K562 (cell line): ENCODE measurements at regions not wholly inside any gene's neighbourhood (a gene's known extent, or its start where the extent isn't known, plus 50 kb on each side); places are given as distances from the start of the nearest gene placed in this dataset.

Experiments
- ATAC-seq: fragments of 200-7000 bp; cut with Tn5 transposase; 3 replicates; pipeline ENCODE4 v1.9.1; 2020; ENCODE audit warnings: moderate library complexity
- BruUV-seq: library from RNA; stranded (reverse); fragments of 400-500 nt; replicated peaks from 2 replicates; lab custom pipeline; 2021; lab: Mats Ljungman, UMichigan
- CTCF ChIA-PET: fragments of 300-600 bp; formaldehyde crosslinking; extraction: SDS; loops from one replicate; lab custom pipeline; 2021; ENCODE audit warnings: low intra/inter-chr PET ratio; lab: Yijun Ruan, JAX
- POLR2A ChIA-PET: fragments of 300-600, 350-650 bp; sonication (Branson Sonifier 250); formaldehyde crosslinking; extraction: SDS; loops from one replicate; lab custom pipeline; 2021; ENCODE audit warnings: antibody characterized with exemption, inconsistent platforms; lab: Yijun Ruan, JAX
- DNase-seq, 4 experiments: peaks; one replicate each; pipeline versions ENCODE4 v3.0.0 to v3.0.0-alpha.2; 2011 to 2018; ENCODE audit warnings: low spot score in 3 of 4, mixed read lengths in 3 of 4; ENCODE audit errors: extremely low read depth in 1 of 4
- FAIRE-seq: peaks from 2 replicates; lab custom pipeline; 2011; peaks lifted over from hg19 to GRCh38; lab: Jason Lieb, UNC
- H2AFZ ChIP-seq: 2 replicates; pipeline ENCODE4 v1.6.0; 2011; ENCODE audit warnings: low read depth, low read length, control low read depth, inconsistent platforms
- H3K27ac ChIP-seq: fragments of 200-600 bp; 3 replicates; pipeline ENCODE4 v1.8.0; 2011; ENCODE audit warnings: low read depth, mild to moderate bottlenecking, control low read depth, inconsistent platforms, low read length, moderate library complexity, mixed read lengths; ENCODE audit errors: extremely low read depth
- H3K27me3 ChIP-seq, 2 experiments: fragments of 300-600 bp in 1 of 2; 2 replicates in 1 of 2; 3 replicates in 1 of 2; pipeline versions ENCODE4 v1.6.0 to v1.8.0; 2011; ENCODE audit warnings: inconsistent platforms in 2 of 2, low read length in 2 of 2, mild to moderate bottlenecking in 1 of 2, mixed read lengths in 1 of 2, moderate library complexity in 1 of 2; ENCODE audit not compliant: control insufficient read depth in 2 of 2, insufficient read depth in 2 of 2
- H3K36me3 ChIP-seq: fragments of 300-600 bp; 3 replicates; pipeline ENCODE4 v1.8.0; 2011; ENCODE audit warnings: mild to moderate bottlenecking, low read length, inconsistent platforms; ENCODE audit not compliant: control insufficient read depth, insufficient read depth
- H3K4me1 ChIP-seq, 2 experiments: fragments of 200-600 bp in 1 of 2; replicated peaks in 1 of 2; 2 replicates in 1 of 2; 3 replicates in 1 of 2; pipeline versions ENCODE4 v1.5.1 to v1.8.0; 2011; ENCODE audit warnings: inconsistent platforms in 2 of 2, low read length in 2 of 2, mild to moderate bottlenecking in 1 of 2, mixed read lengths in 1 of 2, moderate library complexity in 1 of 2; ENCODE audit not compliant: control insufficient read depth in 2 of 2, insufficient read depth in 2 of 2
- H3K4me2 ChIP-seq: 2 replicates; pipeline ENCODE4 v1.6.1; 2011; ENCODE audit warnings: low read length, control low read depth, inconsistent platforms, mixed read lengths; ENCODE audit not compliant: insufficient read depth
- H3K4me3 ChIP-seq: fragments of 200-600 bp; sonication (generic), shearing (Covaris generic); 2 replicates; pipeline ENCODE4 v1.5.1; 2016; ENCODE audit warnings: control low read depth, inconsistent platforms
- H3K79me2 ChIP-seq: fragments of 200-600 bp; 3 replicates; pipeline ENCODE4 v1.8.0; 2011; ENCODE audit warnings: low read length, inconsistent platforms; ENCODE audit not compliant: control insufficient read depth, insufficient read depth
- H3K9ac ChIP-seq, 2 experiments: 2 replicates each; pipeline versions ENCODE4 v1.6.0 to v1.6.1; 2011; ENCODE audit warnings: low read depth in 2 of 2, low read length in 2 of 2, control low read depth in 1 of 2, inconsistent platforms in 1 of 2, mild to moderate bottlenecking in 1 of 2, mixed read lengths in 1 of 2; ENCODE audit not compliant: insufficient read depth in 1 of 2
- H3K9me1 ChIP-seq: one replicate; pipeline ENCODE4 v1.6.0; 2011; ENCODE audit warnings: inconsistent platforms, mild to moderate bottlenecking, low read length, moderate library complexity; ENCODE audit not compliant: control insufficient read depth, insufficient read depth
- H3K9me3 ChIP-seq: replicated peaks from 2 replicates; pipeline ENCODE4 v1.5.1; 2011; ENCODE audit warnings: low read depth, low read length, inconsistent platforms; ENCODE audit not compliant: control insufficient read depth, insufficient read depth
- H4K20me1 ChIP-seq: replicated peaks from 2 replicates; pipeline ENCODE4 v1.6.1; 2011; ENCODE audit warnings: low read length, inconsistent platforms, mixed read lengths; ENCODE audit not compliant: control insufficient read depth, insufficient read depth
- ARHGAP35 ChIP-seq: fragments of 450-650 bp; IDR thresholded peaks from 2 replicates; pipeline ENCODE4 v1.6.1; 2018; ENCODE audit not compliant: partially characterized antibody
- ATF1 ChIP-seq, 2 experiments: fragments of 450-650 bp in 1 of 2; IDR thresholded peaks; 2 replicates each; pipeline ENCODE4 v1.6.1; 2016; ENCODE audit warnings: missing compliant biosample characterization in 1 of 2, missing genetic modification characterization in 1 of 2
- CBX8 ChIP-seq: fragments of 200-600 bp; sonication (generic); IDR thresholded peaks from 2 replicates; pipeline ENCODE4 v1.6.1; 2012; ENCODE audit warnings: borderline replicate concordance, mixed run types, low read depth, mild to moderate bottlenecking, moderate library complexity, mixed read lengths, low read length, control low read depth, inconsistent platforms; ENCODE audit not compliant: poor library complexity, severe bottlenecking; ENCODE audit errors: extremely low read depth
- DLX4 ChIP-seq: fragments of 250-450 bp; sonication (Bioruptor Pico); IDR thresholded peaks from 2 replicates; pipeline ENCODE4 v1.6.1; 2021; ENCODE audit warnings: mild to moderate bottlenecking
- MAX ChIP-seq: sonication (generic); formaldehyde crosslinking; IDR thresholded peaks from 2 replicates; pipeline ENCODE4 v1.9.0; 2022; ENCODE audit warnings: mild to moderate bottlenecking, missing genetic modification reagents
- NR3C1 ChIP-seq: sonication (generic); formaldehyde crosslinking; IDR thresholded peaks from 2 replicates; pipeline ENCODE4 v1.8.1; 2022; ENCODE audit warnings: missing genetic modification reagents
- RNF2 ChIP-seq: sonication (generic); IDR thresholded peaks from 2 replicates; pipeline ENCODE4 v1.6.1; 2016
- SREBF2 ChIP-seq: sonication (generic); formaldehyde crosslinking; IDR thresholded peaks from 2 replicates; pipeline ENCODE4 v1.4.0; 2020; ENCODE audit warnings: mild to moderate bottlenecking, missing genetic modification reagents
- THRB ChIP-seq: fragments of 450-650 bp; formaldehyde crosslinking; conservative IDR thresholded peaks from 2 replicates; pipeline ENCODE4 v1.4.0; 2022; ENCODE audit warnings: mild to moderate bottlenecking, missing genetic modification characterization
- ZFPM2 ChIP-seq: fragments of 250-450 bp; sonication (Bioruptor Pico); IDR thresholded peaks from 2 replicates; pipeline ENCODE4 v1.5.1; 2022; ENCODE audit warnings: mild to moderate bottlenecking
- ZNF184 ChIP-seq: sonication (generic); formaldehyde crosslinking; IDR thresholded peaks from 2 replicates; pipeline ENCODE4 v1.5.0; 2020; ENCODE audit warnings: missing genetic modification reagents
- ZNF274 ChIP-seq: IDR thresholded peaks from 2 replicates; pipeline ENCODE4 v1.6.1; 2011; ENCODE audit warnings: low read depth, mild to moderate bottlenecking, low read length, moderate library complexity, borderline replicate concordance
- ZNF436 ChIP-seq: fragments of 250-450, 450-650 bp; sonication (Bioruptor Pico); formaldehyde crosslinking; IDR thresholded peaks from 2 replicates; pipeline ENCODE4 v1.7.0; 2020; ENCODE audit warnings: mild to moderate bottlenecking
- WGBS: fragments of 100-300 bp; shearing (Covaris generic); methylation state at CpG from one replicate; pipeline ENCODE4 v1.1.6; 2016; ENCODE audit warnings: low coverage, mixed read lengths; ENCODE audit not compliant: insufficient coverage; ENCODE audit errors: missing lambda C conversion rate; 5-methylcytosine and 5-hydroxymethylcytosine counted together
- in situ Hi-C: fragments of 300-500 bp; cut with MboI; formaldehyde crosslinking; loops from 4 replicates; pipeline ENCODE4 v1.15.0; 2018; ENCODE audit warnings: inconsistent platforms, mixed read lengths
- intact Hi-C: fragments of 100-400 bp; cut with micrococcal nuclease; formaldehyde crosslinking; loops from 2 replicates; pipeline ENCODE4 v1.14.2; 2022
- TF ChIP-seq, protein P1 (sequence below): fragments of 450-650 bp; IDR thresholded peaks from 2 replicates; pipeline ENCODE4 v1.6.1; 2016; ENCODE audit warnings: low read depth

DNA sequence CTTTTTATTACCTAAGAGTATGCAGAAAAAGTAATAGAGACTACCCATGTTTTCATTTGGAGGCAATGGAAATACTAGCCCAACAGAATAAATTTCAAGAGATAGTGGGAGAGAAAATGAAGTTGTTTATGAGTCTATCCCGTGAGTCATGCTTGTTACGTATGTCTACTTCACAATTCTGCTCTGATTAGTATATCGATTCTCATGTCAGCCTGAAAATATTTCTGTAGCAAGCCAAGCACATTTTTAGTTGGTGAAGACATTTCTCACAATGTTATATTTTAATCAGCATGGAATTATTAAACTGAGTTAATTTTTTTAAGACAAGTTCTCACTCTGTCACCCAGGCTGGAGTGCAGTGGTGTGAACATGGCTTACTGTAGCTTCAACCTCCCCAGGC, 346.1 kb downstream of the RPRM start:
- Histone ChIP-seq H3K27me3 (no peaks in the 10 kb centered on the region), H3K9me3 (no peaks in the 10 kb centered on the region; the same call in 1 of the 2 replicates), H3K9ac (no peak overlapping the region), H3K27ac (no peak overlapping the region), H3K4me3 (no peak overlapping the region), H3K36me3 (no peaks in the 10 kb centered on the region), H4K20me1 (no peaks in the 10 kb centered on the region), H3K4me1 (no peaks in the 10 kb centered on the region), H3K9me1 (no peaks in the 10 kb centered on the region), H2AFZ (no peak overlapping the region), H3K4me2 (no peak overlapping the region), H3K79me2 (no peaks in the 10 kb centered on the region)
- WGBS: 2% methylated on average over 3 of the region's 3 CpGs
- DNase-seq: no peak
- BruUV-seq: no TSS peak
- FAIRE-seq: no peak
- ChIA-PET POLR2A (interaction anchor here (0.7 kb wide), 1 partner anchor 839 kb away, joined by 3 read pairs; no protein-coding TSS in a partner anchor), CTCF (no interaction called here)
- no peak for ATAC-seq
- intact Hi-C loops (no loop called here), in situ Hi-C loops (no loop called here)
- TF ChIP-seq ZNF436 (CRISPR knock-in tag) (no peak), DLX4 (no peak), SREBF2 (CRISPR knock-in tag) (no peak), ARHGAP35 (no peak), RNF2 (no peak), ZNF184 (CRISPR knock-in tag) (no peak), ATF1 (CRISPR knock-in tag; IDR thresholded peaks at IDR 0.05) (no peak), ATF1 (tag; IDR thresholded peaks at IDR 0.05) (no peak), ZNF274 (no peak), THRB (CRISPR knock-in tag) (no peak), CBX8 (no peak), NR3C1 (CRISPR knock-in tag) (no peak), MAX (CRISPR knock-in tag) (no peak), ZFPM2 (CRISPR knock-in tag) (no peak)
- TF ChIP-seq, protein P1, sequence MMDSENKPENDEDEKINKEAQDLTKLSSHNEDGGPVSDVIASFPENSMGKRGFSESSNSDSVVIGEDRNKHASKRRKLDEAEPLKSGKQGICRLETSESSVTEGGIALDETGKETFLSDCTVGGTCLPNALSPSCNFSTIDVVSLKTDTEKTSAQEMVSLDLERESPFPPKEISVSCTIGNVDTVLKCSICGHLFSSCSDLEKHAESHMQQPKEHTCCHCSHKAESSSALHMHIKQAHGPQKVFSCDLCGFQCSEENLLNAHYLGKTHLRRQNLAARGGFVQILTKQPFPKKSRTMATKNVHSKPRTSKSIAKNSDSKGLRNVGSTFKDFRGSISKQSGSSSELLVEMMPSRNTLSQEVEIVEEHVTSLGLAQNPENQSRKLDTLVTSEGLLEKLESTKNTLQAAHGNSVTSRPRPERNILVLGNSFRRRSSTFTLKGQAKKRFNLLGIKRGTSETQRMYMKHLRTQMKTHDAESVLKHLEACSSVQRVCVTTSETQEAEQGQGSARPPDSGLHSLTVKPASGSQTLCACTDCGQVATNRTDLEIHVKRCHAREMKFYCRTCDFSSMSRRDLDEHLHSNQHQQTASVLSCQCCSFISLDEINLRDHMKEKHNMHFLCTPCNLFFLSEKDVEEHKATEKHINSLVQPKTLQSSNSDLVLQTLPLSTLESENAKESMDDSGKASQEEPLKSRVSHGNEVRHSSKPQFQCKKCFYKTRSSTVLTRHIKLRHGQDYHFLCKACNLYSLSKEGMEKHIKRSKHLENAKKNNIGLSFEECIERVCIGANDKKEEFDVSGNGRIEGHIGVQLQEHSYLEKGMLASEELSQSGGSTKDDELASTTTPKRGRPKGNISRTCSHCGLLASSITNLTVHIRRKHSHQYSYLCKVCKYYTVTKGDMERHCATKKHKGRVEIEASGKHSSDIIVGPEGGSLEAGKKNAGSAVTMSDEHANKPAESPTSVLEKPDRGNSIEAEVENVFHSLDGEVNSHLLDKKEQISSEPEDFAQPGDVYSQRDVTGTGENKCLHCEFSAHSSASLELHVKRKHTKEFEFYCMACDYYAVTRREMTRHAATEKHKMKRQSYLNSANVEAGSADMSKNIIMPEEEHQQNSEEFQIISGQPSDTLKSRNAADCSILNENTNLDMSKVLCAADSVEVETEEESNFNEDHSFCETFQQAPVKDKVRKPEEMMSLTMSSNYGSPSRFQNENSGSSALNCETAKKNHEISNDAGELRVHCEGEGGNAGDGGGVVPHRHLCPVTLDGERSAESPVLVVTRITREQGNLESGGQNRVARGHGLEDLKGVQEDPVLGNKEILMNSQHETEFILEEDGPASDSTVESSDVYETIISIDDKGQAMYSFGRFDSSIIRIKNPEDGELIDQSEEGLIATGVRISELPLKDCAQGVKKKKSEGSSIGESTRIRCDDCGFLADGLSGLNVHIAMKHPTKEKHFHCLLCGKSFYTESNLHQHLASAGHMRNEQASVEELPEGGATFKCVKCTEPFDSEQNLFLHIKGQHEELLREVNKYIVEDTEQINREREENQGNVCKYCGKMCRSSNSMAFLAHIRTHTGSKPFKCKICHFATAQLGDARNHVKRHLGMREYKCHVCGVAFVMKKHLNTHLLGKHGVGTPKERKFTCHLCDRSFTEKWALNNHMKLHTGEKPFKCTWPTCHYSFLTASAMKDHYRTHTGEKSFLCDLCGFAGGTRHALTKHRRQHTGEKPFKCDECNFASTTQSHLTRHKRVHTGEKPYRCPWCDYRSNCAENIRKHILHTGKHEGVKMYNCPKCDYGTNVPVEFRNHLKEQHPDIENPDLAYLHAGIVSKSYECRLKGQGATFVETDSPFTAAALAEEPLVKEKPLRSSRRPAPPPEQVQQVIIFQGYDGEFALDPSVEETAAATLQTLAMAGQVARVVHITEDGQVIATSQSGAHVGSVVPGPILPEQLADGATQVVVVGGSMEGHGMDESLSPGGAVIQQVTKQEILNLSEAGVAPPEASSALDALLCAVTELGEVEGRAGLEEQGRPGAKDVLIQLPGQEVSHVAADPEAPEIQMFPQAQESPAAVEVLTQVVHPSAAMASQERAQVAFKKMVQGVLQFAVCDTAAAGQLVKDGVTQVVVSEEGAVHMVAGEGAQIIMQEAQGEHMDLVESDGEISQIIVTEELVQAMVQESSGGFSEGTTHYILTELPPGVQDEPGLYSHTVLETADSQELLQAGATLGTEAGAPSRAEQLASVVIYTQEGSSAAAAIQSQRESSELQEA: no peak
